ENCODE measurements at regions not wholly inside any gene's neighbourhood (a gene's known extent, or its start where the extent isn't known, plus 50 kb on each side); places are given as distances from the start of the nearest gene placed in this dataset.

DNA sequence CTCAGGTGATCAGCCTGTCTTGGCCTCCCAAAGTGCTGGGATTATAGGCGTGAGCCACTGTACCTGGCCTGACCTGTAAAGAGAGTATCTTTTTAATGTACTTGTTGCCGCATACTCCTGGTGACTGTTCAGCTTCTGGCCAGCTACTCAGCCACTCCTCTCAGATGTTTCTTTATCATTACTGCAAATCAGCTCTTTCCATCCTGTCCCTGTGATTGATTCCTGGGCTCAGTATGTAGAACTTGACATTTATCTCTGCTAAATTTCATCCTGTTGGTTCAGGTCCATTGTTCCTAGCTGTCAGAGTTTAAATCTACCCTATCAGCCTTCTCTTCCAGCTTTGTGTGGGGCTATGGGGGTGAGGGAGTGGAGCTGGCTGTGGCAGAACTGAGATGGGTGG lies 211.5 kb upstream of the ASIC2 start:
- peaks cover 45% of the 10 kb centered on the region for H3K27me3 Mint-ChIP-seq
- H3K9me3 Mint-ChIP-seq, result peaks cover 3% of the 10 kb centered on the region
- no peaks in the 10 kb centered on the region for H3K4me1 Mint-ChIP-seq
- no peak overlapping the region for H3K4me3 Mint-ChIP-seq
- ATAC-seq (replicated peaks), result no peak
- no peaks in the 10 kb centered on the region for H3K36me3 Mint-ChIP-seq (ENCODE audit: low read depth)
- no peak overlapping the region for H3K27ac Mint-ChIP-seq

DNA sequence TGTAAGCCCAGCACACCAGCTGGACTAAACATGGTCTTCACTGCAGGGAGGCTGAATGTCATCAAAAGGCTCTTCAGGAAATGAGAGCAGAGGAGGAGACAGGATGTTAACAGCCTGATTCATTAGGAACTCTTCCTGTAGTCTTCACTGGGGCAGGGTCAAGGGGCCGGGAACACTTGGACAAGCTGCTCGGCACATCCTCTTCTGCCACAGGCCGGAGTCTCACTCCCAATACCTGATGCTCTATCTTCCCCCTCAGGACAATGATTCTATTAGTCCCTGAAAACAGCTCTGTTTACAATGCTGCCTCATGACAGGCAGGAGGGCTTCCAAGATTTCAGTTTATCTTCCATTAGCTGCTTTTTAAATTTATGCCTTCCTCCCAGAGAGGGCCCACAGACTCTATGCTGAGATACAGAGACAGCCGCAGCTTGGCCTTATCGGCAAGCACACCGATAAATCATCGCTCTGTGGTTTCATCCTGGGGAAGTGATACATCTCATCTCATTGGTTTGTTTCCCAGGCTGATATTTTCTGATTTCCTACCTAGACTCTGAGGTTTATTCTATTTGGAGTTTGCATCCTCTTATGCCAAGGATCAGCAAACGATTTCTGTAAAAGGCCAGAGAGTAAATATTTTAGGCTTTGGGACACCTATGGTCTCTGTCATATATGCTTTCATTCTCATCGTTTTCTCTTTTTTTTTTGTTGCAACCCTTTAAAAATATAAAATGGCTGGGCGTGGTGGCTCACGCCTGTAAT lies 214.0 kb upstream of the ASIC2 start:
- ATAC-seq (replicated peaks), result no peak
- peaks cover 8% of the 10 kb centered on the region for H3K4me1 Mint-ChIP-seq

DNA sequence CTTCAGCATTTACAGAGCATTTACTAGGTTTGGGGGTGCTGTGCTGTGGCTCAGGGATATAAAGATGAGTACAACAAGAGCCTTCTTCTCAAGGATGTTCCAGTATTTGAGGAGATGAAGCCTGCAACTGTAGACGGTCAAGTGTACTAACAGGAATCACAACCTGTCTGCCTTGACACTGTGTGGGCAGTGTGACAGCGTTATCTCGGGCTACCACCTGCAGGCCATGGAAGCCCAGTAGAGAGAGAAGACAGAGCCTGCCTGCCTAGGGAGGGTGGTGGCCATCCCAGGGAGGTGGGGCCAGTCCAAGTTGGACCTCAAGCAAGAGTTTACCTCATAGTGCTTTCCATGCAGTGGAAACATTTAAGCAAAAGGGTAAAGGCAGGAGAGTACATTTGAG lies 215.1 kb upstream of the ASIC2 start:
- H3K4me3 Mint-ChIP-seq, result no peak overlapping the region
- H3K27me3 Mint-ChIP-seq, result peaks cover 36% of the 10 kb centered on the region

More for the DNA sequence above, 214.0 kb upstream of the ASIC2 start:
- Mint-ChIP-seq H3K9me3 (peaks cover 3% of the 10 kb centered on the region), H3K36me3 (ENCODE audit: low read depth) (no peaks in the 10 kb centered on the region), H3K27me3 (peaks cover 42% of the 10 kb centered on the region), H3K4me3 (no peak overlapping the region), H3K27ac (no peak overlapping the region)

DNA sequence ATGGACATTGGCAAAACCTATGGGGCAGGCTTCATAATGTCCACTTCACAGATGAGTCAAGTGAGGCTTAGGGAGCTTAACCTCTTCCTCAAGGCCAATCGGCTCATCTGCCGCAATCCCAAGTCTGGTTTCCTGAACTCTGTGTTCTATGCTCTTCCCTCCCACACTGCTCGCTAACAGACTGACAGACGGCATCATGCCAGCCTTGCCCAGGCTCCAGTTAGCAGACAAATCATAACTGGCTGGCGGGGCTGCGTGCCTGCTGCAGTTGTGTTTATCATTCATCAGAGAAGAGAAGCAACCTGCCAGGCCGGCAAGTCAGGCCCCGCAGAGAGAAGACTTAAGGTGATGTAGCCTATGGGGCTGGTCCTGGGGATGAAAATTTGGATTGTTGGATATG lies 216.2 kb upstream of the ASIC2 start:
- peaks cover 30% of the 10 kb centered on the region for H3K27me3 Mint-ChIP-seq
- no peak overlapping the region for H3K4me3 Mint-ChIP-seq
- H3K9me3 Mint-ChIP-seq, result no peaks in the 10 kb centered on the region
- peaks cover 8% of the 10 kb centered on the region for H3K4me1 Mint-ChIP-seq
- no peak overlapping the region for H3K27ac Mint-ChIP-seq
- ATAC-seq (replicated peaks), result no peak
- no peaks in the 10 kb centered on the region for H3K36me3 Mint-ChIP-seq (ENCODE audit: low read depth)

More for the DNA sequence above, 215.1 kb upstream of the ASIC2 start:
- H3K4me1 Mint-ChIP-seq, result peaks cover 8% of the 10 kb centered on the region
- no peak for ATAC-seq (replicated peaks)
- no peaks in the 10 kb centered on the region for H3K9me3 Mint-ChIP-seq
- no peak overlapping the region for H3K27ac Mint-ChIP-seq
- no peaks in the 10 kb centered on the region for H3K36me3 Mint-ChIP-seq (ENCODE audit: low read depth)

DNA sequence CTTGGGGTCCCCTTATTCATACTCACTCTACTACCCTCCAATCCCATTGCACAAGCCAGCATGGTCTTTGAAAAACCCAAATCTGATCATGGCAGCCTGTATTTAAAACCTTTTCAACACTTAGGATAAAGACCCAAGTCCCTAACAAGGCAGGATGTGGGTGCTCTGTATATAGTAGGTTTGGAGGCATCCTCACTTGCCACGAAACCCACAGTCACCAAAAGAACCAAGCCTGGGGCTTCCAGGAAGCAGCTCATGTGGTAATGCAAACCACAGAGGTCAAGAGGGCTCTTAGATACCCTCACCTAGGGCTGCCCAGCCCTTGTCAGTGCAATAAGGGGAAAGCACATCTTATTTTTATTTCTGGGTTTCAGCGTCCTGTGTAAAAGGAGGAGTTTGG lies 218.6 kb upstream of the ASIC2 start:
- peaks cover 18% of the 10 kb centered on the region for H3K27me3 Mint-ChIP-seq
- no peak overlapping the region for H3K4me3 Mint-ChIP-seq
- peaks cover 8% of the 10 kb centered on the region for H3K4me1 Mint-ChIP-seq
- no peak overlapping the region for H3K27ac Mint-ChIP-seq
- peak; percentile 48 for ATAC-seq (replicated peaks)
- no peaks in the 10 kb centered on the region for H3K9me3 Mint-ChIP-seq
- H3K36me3 Mint-ChIP-seq (ENCODE audit: low read depth), result no peaks in the 10 kb centered on the region

DNA sequence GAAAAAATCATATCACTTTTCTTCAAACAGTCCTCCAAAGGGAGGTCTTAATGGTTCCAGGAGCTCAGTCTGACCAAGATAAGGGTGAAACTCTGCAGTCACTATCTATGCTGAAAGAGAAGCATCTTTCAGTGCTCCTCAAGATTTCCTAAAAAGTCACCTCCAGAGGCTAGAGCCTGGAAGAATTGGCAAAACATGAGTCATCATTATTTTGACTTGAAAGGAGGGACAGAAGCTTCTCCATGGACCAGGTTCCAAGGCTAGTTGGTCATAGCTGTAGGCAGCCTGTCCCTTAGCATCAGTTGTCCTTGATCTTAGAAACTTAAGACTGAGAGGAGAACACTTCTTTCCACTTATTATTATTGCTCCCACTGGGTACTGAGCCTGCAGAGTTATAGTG lies 219.0 kb upstream of the ASIC2 start:
- Mint-ChIP-seq H3K27ac (no peak overlapping the region), H3K4me3 (no peak overlapping the region), H3K9me3 (no peaks in the 10 kb centered on the region), H3K36me3 (ENCODE audit: low read depth) (no peaks in the 10 kb centered on the region), H3K27me3 (peaks cover 17% of the 10 kb centered on the region), H3K4me1 (peaks cover 8% of the 10 kb centered on the region)
- ATAC-seq (replicated peaks), result no peak

DNA sequence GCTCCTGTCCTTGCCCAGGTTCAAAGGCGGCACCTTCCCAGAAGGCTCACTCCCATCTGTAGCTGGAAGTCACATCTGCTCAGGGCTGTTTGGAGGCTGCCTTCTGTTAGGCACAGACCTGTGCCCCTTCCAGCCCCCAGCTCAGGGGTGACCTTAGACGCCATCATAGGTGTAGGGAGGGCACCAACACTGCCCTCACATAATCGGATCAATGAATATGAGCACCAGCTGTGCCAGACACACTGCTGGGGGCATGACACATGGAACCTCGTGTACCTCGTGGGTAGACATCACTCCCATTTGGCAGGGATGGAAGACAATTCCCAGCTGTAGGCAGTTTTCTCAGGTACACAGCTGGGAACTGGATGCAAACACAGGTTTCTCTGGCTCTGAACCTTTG lies 220.7 kb upstream of the ASIC2 start:
- no peak for ATAC-seq (replicated peaks)
- no peaks in the 10 kb centered on the region for H3K36me3 Mint-ChIP-seq (ENCODE audit: low read depth)
- H3K4me3 Mint-ChIP-seq, result no peak overlapping the region
- H3K4me1 Mint-ChIP-seq, result peaks cover 8% of the 10 kb centered on the region
- no peak overlapping the region for H3K27ac Mint-ChIP-seq
- no peaks in the 10 kb centered on the region for H3K9me3 Mint-ChIP-seq
- peaks cover 8% of the 10 kb centered on the region for H3K27me3 Mint-ChIP-seq

DNA sequence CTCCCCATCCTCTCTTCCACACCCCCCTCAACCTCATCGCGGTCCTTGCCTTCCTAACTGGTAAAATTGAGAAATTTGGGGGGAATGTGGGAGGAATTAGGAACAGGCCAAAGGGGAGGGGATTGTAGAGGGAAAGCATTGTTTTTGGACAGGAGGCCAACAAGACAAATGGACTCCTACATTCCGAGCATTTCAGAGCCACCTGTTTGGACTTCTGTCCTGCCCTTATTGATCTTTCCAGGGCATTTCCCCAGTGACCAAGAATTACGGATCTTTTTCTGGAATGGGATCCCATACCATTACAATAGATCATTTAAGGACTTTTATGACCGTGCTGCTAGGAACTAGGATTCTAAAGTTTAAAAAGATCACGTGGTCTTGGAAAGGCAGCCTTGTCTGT lies 221.3 kb upstream of the ASIC2 start:
- Mint-ChIP-seq H3K27me3 (peaks cover 12% of the 10 kb centered on the region), H3K4me3 (no peak overlapping the region), H3K4me1 (peaks cover 8% of the 10 kb centered on the region), H3K27ac (no peak overlapping the region), H3K36me3 (ENCODE audit: low read depth) (no peaks in the 10 kb centered on the region), H3K9me3 (no peaks in the 10 kb centered on the region)
- no peak for ATAC-seq (replicated peaks)

DNA sequence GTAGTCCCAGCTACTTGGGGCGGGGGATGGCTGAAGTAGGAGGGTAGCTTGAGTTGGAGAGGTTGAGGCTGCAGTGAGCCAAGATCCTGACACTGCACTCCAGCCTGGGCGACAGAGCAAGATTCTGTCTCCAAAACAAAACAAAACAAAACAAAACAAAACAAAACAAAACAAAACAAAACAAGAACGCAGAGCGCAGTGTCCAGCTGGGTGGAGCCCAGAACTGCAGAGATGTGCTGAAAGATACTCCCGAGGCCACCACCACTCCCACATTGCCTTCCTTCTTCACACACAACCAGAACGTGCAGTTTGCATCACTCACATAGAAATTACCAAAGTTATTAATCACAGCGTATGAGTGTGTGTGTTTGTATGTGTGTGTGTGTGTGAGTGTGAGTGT lies 222.9 kb upstream of the ASIC2 start:
- ATAC-seq (replicated peaks), result no peak
- H3K4me3 Mint-ChIP-seq, result no peak overlapping the region
- H3K27ac Mint-ChIP-seq, result no peak overlapping the region
- peaks cover 8% of the 10 kb centered on the region for H3K4me1 Mint-ChIP-seq
- H3K27me3 Mint-ChIP-seq, result peaks cover 13% of the 10 kb centered on the region
- H3K36me3 Mint-ChIP-seq (ENCODE audit: low read depth), result no peaks in the 10 kb centered on the region
- no peaks in the 10 kb centered on the region for H3K9me3 Mint-ChIP-seq

DNA sequence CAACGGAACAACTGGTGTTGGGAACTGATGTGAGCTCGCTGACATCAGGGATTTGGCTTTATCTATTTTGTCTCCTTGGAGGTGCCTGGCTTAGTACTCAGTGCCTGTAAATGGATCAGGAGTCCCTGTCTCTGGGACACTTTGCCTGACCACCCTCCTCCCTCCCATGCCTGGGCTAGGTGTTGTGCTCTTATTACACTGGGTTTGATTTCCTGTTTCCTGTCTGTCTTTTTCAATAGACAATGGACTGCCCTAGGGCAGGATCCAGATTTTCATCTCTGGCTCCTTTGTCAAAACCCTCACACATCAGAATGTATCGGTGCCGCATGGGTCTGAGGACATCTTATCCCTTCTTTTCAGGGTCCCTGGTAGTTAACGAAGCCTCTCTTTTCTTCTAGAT lies 223.6 kb upstream of the ASIC2 start:
- Mint-ChIP-seq H3K9me3 (no peaks in the 10 kb centered on the region), H3K36me3 (ENCODE audit: low read depth) (no peaks in the 10 kb centered on the region), H3K27me3 (peaks cover 13% of the 10 kb centered on the region), H3K4me1 (peaks cover 2% of the 10 kb centered on the region), H3K4me3 (no peak overlapping the region), H3K27ac (no peak overlapping the region)
- no peak for ATAC-seq (replicated peaks)

DNA sequence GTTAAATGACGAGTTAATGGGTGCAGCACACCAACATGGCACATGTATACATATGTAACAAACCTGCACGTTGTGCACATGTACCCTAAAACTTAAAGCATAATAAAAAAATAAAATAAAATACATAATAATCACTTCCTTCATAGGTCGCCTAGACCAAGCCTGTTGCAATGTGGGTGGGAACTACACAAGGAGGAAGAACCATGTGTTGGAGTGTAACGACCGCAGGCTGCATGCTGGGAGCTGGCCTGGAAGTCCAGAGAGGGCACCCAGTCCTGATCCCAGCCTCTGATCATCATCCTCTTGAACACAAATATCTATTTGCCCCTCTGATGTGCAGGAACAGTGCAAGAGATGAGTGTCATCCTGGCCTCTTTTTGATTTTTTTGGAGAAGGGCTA lies 224.7 kb upstream of the ASIC2 start:
- H3K9me3 Mint-ChIP-seq, result no peaks in the 10 kb centered on the region
- no peak for ATAC-seq (replicated peaks)
- no peaks in the 10 kb centered on the region for H3K36me3 Mint-ChIP-seq (ENCODE audit: low read depth)
- H3K27ac Mint-ChIP-seq, result no peak overlapping the region
- no peak overlapping the region for H3K4me3 Mint-ChIP-seq
- no peaks in the 10 kb centered on the region for H3K4me1 Mint-ChIP-seq
- H3K27me3 Mint-ChIP-seq, result peaks cover 13% of the 10 kb centered on the region

DNA sequence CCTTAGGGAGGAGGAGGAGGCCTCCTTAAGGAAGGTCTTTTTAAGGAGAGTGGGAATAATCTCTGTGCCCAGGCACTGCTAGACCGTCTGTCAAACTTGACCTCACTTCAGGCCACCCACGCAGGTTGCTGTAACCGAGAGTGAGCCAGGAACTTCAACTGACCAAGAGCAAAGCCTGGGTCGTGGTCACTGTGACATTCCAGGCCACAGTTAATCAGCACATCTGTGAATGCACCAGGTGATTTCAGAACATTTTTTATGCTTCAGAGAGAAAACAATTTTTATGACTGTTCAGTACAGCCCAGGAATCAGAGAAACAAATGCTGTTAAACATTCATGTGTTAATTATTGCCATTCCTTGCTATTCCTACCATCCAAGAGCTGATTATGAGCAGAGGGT lies 226.6 kb upstream of the ASIC2 start:
- no peak overlapping the region for H3K27ac Mint-ChIP-seq
- ATAC-seq (replicated peaks), result no peak
- no peaks in the 10 kb centered on the region for H3K4me1 Mint-ChIP-seq
- H3K9me3 Mint-ChIP-seq, result no peaks in the 10 kb centered on the region
- no peaks in the 10 kb centered on the region for H3K36me3 Mint-ChIP-seq (ENCODE audit: low read depth)
- H3K27me3 Mint-ChIP-seq, result peaks cover 19% of the 10 kb centered on the region
- no peak overlapping the region for H3K4me3 Mint-ChIP-seq

DNA sequence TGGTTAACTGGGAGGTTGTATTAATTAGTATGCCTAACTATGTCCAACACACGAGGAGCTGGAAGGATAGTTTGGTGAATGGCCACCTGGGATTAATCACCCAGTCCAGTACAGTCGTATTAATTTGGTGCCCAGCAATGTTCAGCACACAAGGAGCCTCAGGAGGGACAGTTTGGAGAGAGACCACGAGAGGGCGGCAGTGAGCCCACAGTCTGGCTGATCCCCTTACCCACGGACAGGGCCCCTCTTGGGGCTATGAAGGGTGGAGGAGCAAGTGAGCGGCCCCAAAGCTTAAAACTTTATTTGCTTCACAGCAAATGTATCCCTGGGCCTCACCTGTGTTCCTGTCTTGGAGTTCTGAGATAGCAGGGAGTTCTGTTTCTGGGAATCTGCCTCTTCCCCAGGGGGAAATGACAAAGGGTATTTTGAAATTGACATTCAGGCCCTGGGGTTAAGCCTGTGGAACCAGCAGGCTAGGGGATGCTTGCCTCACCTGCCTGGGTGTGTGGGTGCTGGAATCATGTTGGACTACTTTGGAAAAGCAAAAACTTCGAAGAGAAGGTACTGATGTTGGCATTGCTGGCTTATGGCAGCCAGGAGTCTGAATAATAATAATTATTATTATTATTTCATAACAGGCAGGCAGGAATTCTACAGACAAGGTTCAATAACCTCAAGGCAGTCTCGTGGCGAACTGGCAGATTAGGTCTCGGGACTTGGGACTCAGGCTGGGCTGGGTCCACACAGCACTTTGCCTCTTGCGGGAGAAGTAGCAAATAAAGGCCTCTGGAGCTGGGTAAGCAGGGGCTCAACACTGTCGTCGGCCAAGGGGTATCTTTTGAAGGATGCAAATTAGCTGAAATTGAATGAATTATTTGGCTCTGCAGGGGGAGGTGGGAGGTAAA lies 227.6 kb upstream of the ASIC2 start:
- no peak overlapping the region for H3K4me3 Mint-ChIP-seq
- ATAC-seq (replicated peaks), result peak; percentile 46

DNA sequence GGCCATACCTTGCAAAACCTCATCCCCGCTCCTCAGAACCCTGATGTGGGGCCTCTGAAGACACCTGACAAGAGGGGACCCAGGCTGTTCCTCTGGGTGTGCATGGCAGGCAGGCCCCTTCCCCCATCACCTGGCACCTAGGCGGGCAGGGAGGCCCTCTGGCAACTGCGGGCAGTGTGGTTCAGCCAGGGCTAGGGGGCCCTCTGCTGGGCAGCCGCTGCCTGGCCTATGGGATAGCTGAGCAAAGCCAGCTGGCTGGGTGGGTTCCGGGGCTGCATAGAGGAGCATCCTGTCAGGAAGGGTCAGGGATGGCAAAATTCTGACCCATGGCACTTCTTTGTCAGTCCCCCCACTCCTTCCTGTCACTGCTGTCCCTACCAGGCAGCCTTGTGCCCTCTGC lies 228.7 kb upstream of the ASIC2 start:
- Mint-ChIP-seq H3K4me1 (no peaks in the 10 kb centered on the region), H3K27ac (no peak overlapping the region), H3K9me3 (no peaks in the 10 kb centered on the region), H3K36me3 (ENCODE audit: low read depth) (no peaks in the 10 kb centered on the region), H3K27me3 (peaks cover 19% of the 10 kb centered on the region), H3K4me3 (no peak overlapping the region)
- no peak for ATAC-seq (replicated peaks)

More for the DNA sequence above, 227.6 kb upstream of the ASIC2 start:
- Mint-ChIP-seq H3K4me1 (no peaks in the 10 kb centered on the region), H3K27me3 (peaks cover 19% of the 10 kb centered on the region), H3K27ac (no peak overlapping the region), H3K9me3 (no peaks in the 10 kb centered on the region), H3K36me3 (ENCODE audit: low read depth) (no peaks in the 10 kb centered on the region)

DNA sequence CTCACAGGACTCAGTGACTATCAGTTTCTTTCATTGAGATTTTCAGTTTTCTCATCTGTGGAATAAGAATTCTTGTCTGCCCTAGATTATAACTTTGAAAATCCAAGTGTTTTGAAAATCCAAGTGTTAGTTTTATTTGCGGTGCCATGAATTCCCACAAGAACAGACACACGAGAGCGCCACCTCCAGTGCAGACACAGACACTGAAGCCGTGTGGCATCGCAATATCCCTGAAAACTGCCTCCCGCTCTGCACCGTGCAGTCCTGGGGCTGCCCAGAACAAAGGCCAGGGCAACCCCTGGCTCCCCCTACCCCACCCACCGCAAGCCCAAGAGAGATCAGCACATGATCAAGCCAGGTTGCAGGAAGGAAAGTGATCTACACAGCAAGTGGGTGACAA lies 229.5 kb upstream of the ASIC2 start:
- no peak overlapping the region for H3K4me3 Mint-ChIP-seq
- no peak overlapping the region for H3K27ac Mint-ChIP-seq
- H3K4me1 Mint-ChIP-seq, result no peaks in the 10 kb centered on the region
- no peak for ATAC-seq (replicated peaks)
- H3K36me3 Mint-ChIP-seq (ENCODE audit: low read depth), result no peaks in the 10 kb centered on the region
- no peaks in the 10 kb centered on the region for H3K9me3 Mint-ChIP-seq
- peaks cover 19% of the 10 kb centered on the region for H3K27me3 Mint-ChIP-seq

Measured in activated T-helper 17 cell treated with anti-CD3 and anti-CD28 coated beads, Interleukin-2, amount 50 U/mL, for 72 hours (primary cell).